Ovary (tissue), 3 donors: ENCODE measurements at regions not wholly inside any gene's neighbourhood (a gene's known extent, or its start where the extent isn't known, plus 50 kb on each side); places are given as distances from the start of the nearest gene placed in this dataset.

Source experiments
- CTCF ChIP-seq, 3 donors: fragments of 450-650 bp in 2 of 3; fragments of 200-600 bp in 1 of 3; IDR thresholded peaks; one replicate each; pipeline versions ENCODE4 v1.5.1 to v1.8.0; 2016 to 2022; ENCODE audit warnings: antibody characterized with exemption in 3 of 3, mild to moderate bottlenecking in 1 of 3
- POLR2A ChIP-seq: fragments of 450-650 bp; IDR thresholded peaks from one replicate; pipeline ENCODE4 v1.6.1; 2017; ENCODE audit warnings: antibody characterized with exemption, mild to moderate bottlenecking, moderate library complexity
- donor health status: DM: no; HTN: no; CAD: no.

GRCh38 chr12:78568321-78569020 lies 296.1 kb upstream of the SYT1 start:
- TF ChIP-seq CTCF (IDR thresholded peaks at IDR 0.05) (no peak), POLR2A (no peak)
